Loucy (cell line): ENCODE measurements at regions not wholly inside any gene's neighbourhood (a gene's known extent, or its start where the extent isn't known, plus 50 kb on each side); places are given as distances from the start of the nearest gene placed in this dataset.

ENCODE experiments used
- CTCF ChIP-seq: fragments of 200-600 bp; sonication (generic); conservative IDR thresholded peaks from 2 replicates; pipeline ENCODE4 v1.5.1; 2014; ENCODE audit warnings: mild to moderate bottlenecking, antibody characterized with exemption, low read length
- EZH2phosphoT487 ChIP-seq: fragments of 200-600 bp; IDR thresholded peaks from 2 replicates; pipeline ENCODE4 v1.6.1; 2018; ENCODE audit warnings: antibody characterized with exemption, mild to moderate bottlenecking, moderate library complexity, borderline replicate concordance

DNA sequence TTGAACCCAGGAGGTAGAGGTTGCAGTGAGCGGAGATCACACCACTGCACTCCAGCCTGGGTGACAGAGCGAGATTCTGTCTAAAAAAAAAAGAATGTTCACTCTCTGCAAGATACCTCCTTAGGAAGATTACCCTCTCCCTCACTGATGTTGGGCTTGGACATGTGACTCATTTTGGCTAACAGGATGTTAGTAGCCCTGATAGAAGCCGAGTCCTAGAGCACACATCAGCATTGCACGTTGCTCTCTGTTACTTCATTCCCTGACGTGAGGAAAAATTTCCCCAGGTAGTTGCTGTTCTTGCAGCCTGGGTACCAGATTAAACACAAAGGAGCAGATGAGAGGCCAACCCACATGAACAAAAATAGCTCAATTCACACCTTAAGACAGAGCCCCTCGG, 78.1 kb upstream of the PRICKLE2 start:
- no peak for TF ChIP-seq CTCF
- no peak for TF ChIP-seq EZH2phosphoT487
